ENCODE measurements at regions not wholly inside any gene's neighbourhood (a gene's known extent, or its start where the extent isn't known, plus 50 kb on each side); places are given as distances from the start of the nearest gene placed in this dataset.

DNA sequence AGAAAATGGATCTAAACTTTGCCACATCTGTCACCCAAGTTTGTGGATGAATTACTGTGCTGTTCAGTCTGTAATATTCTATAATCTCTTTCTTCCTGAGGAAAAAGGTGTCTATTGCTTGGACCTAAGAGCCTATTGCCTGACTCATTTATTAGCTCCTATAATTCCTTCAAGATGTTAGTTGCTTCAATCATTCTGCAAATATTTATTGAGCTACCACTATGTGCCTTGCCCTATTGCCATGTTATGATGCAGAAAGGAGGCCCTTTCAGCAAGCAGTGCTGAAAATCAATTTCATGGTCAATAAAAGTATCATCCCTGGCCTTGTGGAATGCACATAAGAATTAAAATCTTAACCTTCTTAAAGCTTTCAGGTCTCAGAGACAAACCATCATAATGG, 113.6 kb downstream of the CCER1 start:
- ATAC-seq (ENCODE audit: insufficient read depth, low read depth): no peak
- Histone ChIP-seq H3K4me3 (ENCODE audit: low read depth in 1 of 2, low read length in 2 of 2) (no peak overlapping the region), H3K36me3 (ENCODE audit: insufficient read depth, low read length) (no peaks in the 10 kb centered on the region), H3K4me2 (ENCODE audit: insufficient read depth, low read length) (no peak overlapping the region), H3K27ac (ENCODE audit: low read length) (no peak overlapping the region), H4K20me1 (ENCODE audit: insufficient read depth, low read length) (no peaks in the 10 kb centered on the region), H3K4me1 (ENCODE audit: insufficient read depth, low read length) (no peaks in the 10 kb centered on the region), H3K79me2 (ENCODE audit: insufficient read depth, low read length) (no peaks in the 10 kb centered on the region), H3K9me3 (ENCODE audit: insufficient read depth, low read length, severe bottlenecking) (no peaks in the 10 kb centered on the region), H3K9ac (ENCODE audit: low read depth, low read length) (no peak overlapping the region), H3K27me3 (ENCODE audit: insufficient read depth, low read length, poor library complexity) (no peaks in the 10 kb centered on the region), H2AFZ (ENCODE audit: low read depth, low read length) (no peak overlapping the region)
- no peak for DNase-seq
- TF ChIP-seq EZH2 (IDR thresholded peaks at IDR 0.05; ENCODE audit: borderline replicate concordance, low read depth, low read length, severe bottlenecking): no peak

DNA sequence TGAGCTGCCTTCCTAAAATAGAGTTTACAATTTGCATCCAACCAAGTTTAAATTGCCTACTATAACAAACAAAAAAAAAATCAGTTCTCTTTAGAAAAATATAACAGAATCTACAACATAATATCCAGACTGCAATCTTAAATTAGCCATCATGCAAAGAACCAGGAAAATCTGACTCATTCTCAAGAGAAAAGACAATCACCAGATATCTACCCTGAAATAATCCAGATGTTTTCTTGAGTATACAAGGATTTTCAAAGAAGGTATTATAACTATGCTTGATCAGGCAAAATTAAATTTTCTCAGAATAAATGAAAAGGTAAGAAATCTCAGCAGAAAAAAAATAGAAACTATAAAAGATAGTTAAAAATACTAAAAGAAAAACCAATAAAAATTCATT, 115.6 kb downstream of the CCER1 start:
- Histone ChIP-seq H3K36me3 (ENCODE audit: insufficient read depth, low read length) (no peaks in the 10 kb centered on the region), H3K27ac (ENCODE audit: low read length) (no peak overlapping the region), H3K4me1 (ENCODE audit: insufficient read depth, low read length) (no peaks in the 10 kb centered on the region), H4K20me1 (ENCODE audit: insufficient read depth, low read length) (no peaks in the 10 kb centered on the region), H3K4me3 (ENCODE audit: low read depth in 1 of 2, low read length in 2 of 2) (no peak overlapping the region), H3K79me2 (ENCODE audit: insufficient read depth, low read length) (no peaks in the 10 kb centered on the region), H3K4me2 (ENCODE audit: insufficient read depth, low read length) (no peak overlapping the region), H3K27me3 (ENCODE audit: insufficient read depth, low read length, poor library complexity) (no peaks in the 10 kb centered on the region), H3K9me3 (ENCODE audit: insufficient read depth, low read length, severe bottlenecking) (no peaks in the 10 kb centered on the region), H2AFZ (ENCODE audit: low read depth, low read length) (no peak overlapping the region), H3K9ac (ENCODE audit: low read depth, low read length) (no peak overlapping the region)
- TF ChIP-seq, protein P1, sequence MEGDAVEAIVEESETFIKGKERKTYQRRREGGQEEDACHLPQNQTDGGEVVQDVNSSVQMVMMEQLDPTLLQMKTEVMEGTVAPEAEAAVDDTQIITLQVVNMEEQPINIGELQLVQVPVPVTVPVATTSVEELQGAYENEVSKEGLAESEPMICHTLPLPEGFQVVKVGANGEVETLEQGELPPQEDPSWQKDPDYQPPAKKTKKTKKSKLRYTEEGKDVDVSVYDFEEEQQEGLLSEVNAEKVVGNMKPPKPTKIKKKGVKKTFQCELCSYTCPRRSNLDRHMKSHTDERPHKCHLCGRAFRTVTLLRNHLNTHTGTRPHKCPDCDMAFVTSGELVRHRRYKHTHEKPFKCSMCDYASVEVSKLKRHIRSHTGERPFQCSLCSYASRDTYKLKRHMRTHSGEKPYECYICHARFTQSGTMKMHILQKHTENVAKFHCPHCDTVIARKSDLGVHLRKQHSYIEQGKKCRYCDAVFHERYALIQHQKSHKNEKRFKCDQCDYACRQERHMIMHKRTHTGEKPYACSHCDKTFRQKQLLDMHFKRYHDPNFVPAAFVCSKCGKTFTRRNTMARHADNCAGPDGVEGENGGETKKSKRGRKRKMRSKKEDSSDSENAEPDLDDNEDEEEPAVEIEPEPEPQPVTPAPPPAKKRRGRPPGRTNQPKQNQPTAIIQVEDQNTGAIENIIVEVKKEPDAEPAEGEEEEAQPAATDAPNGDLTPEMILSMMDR (IDR thresholded peaks at IDR 0.05; ENCODE audit: borderline replicate concordance, extremely low read depth, low read length, poor library complexity, severe bottlenecking): no peak
- TF ChIP-seq EZH2 (IDR thresholded peaks at IDR 0.05; ENCODE audit: borderline replicate concordance, low read depth, low read length, severe bottlenecking): no peak
- ATAC-seq (ENCODE audit: insufficient read depth, low read depth) (no peak), DNase-seq (no peak)

DNA sequence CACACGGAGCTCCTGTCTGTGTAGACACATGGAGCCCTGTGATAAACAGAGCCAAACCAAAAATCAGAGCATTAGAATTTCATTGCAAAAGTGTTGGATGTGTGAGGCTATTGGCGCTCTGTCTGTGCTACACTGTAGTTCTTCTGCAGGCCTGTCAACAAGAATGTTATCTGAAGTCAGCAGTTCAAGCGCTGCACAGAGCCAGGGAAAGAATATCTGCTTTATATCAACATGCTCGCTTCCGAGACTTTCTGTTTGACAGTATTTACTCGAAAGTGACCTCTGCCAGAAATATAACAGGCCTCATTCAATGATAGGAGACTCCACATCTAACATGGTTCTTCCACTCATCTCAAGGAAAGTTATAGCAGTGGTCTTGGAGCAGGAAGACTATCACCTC, 118.3 kb downstream of the CCER1 start:
- no peak overlapping the region for H3K9ac ChIP-seq (ENCODE audit: low read depth, low read length)
- H3K9me3 ChIP-seq (ENCODE audit: insufficient read depth, low read length, severe bottlenecking): no peaks in the 10 kb centered on the region
- ATAC-seq (ENCODE audit: insufficient read depth, low read depth): no peak
- no peaks in the 10 kb centered on the region for H4K20me1 ChIP-seq (ENCODE audit: insufficient read depth, low read length)
- no peaks in the 10 kb centered on the region for H3K4me1 ChIP-seq (ENCODE audit: insufficient read depth, low read length)
- no peak for TF ChIP-seq EZH2 (IDR thresholded peaks at IDR 0.05; ENCODE audit: borderline replicate concordance, low read depth, low read length, severe bottlenecking)
- TF ChIP-seq, protein P1 (IDR thresholded peaks at IDR 0.05; ENCODE audit: borderline replicate concordance, extremely low read depth, low read length, poor library complexity, severe bottlenecking): no peak
- H3K27me3 ChIP-seq (ENCODE audit: insufficient read depth, low read length, poor library complexity): no peaks in the 10 kb centered on the region
- no peak overlapping the region for H3K4me3 ChIP-seq (ENCODE audit: low read depth in 1 of 2, low read length in 2 of 2)
- no peak overlapping the region for H2AFZ ChIP-seq (ENCODE audit: low read depth, low read length)
- no peaks in the 10 kb centered on the region for H3K79me2 ChIP-seq (ENCODE audit: insufficient read depth, low read length)
- H3K36me3 ChIP-seq (ENCODE audit: insufficient read depth, low read length): no peaks in the 10 kb centered on the region
- H3K27ac ChIP-seq (ENCODE audit: low read length): no peak overlapping the region
- no peak overlapping the region for H3K4me2 ChIP-seq (ENCODE audit: insufficient read depth, low read length)
- no peak for DNase-seq

DNA sequence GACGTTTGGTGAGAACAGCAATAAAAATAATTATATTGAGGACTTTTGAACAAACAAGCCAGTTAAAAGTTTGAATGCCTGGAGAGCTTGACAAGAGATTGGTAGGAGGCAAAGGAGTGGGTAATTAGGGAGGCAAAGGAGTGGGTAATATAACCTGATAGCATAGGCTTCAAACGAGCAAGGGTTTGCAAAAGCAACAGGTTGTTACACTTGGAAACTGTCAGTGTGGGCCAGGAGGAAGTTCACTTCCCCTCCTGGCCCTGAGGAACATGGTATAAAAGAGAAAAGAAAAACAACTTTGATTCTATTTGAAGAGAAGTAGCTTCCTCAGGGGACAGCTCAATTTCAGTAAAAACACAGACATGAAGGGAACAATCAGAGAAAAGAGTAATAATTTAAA, 121.7 kb downstream of the CCER1 start:
- TF ChIP-seq EZH2 (IDR thresholded peaks at IDR 0.05; ENCODE audit: borderline replicate concordance, low read depth, low read length, severe bottlenecking): no peak
- TF ChIP-seq, protein P1 (IDR thresholded peaks at IDR 0.05; ENCODE audit: borderline replicate concordance, extremely low read depth, low read length, poor library complexity, severe bottlenecking): no peak
- Histone ChIP-seq H2AFZ (ENCODE audit: low read depth, low read length) (no peak overlapping the region), H3K9me3 (ENCODE audit: insufficient read depth, low read length, severe bottlenecking) (no peaks in the 10 kb centered on the region), H3K4me2 (ENCODE audit: insufficient read depth, low read length) (no peak overlapping the region), H4K20me1 (ENCODE audit: insufficient read depth, low read length) (no peaks in the 10 kb centered on the region), H3K27ac (ENCODE audit: low read length) (no peak overlapping the region), H3K36me3 (ENCODE audit: insufficient read depth, low read length) (no peaks in the 10 kb centered on the region), H3K27me3 (ENCODE audit: insufficient read depth, low read length, poor library complexity) (no peaks in the 10 kb centered on the region), H3K79me2 (ENCODE audit: insufficient read depth, low read length) (no peaks in the 10 kb centered on the region), H3K4me3 (ENCODE audit: low read depth in 1 of 2, low read length in 2 of 2) (no peak overlapping the region), H3K4me1 (ENCODE audit: insufficient read depth, low read length) (no peaks in the 10 kb centered on the region), H3K9ac (ENCODE audit: low read depth, low read length) (no peak overlapping the region)
- ATAC-seq (ENCODE audit: insufficient read depth, low read depth): no peak
- DNase-seq: no peak
